Thoracic aorta (tissue), 2 donors: ENCODE measurements at regions not wholly inside any gene's neighbourhood (a gene's known extent, or its start where the extent isn't known, plus 50 kb on each side); places are given as distances from the start of the nearest gene placed in this dataset.

Source experiments
- ATAC-seq: fragments of 150-250 bp; one replicate; pipeline ENCODE4 v1.8.0; 2017; ENCODE audit warnings: low read depth; ENCODE audit not compliant: insufficient number of reproducible peaks, low FRiP score
- DNase-seq: peaks from one replicate; pipeline ENCODE4 v3.0.0-alpha.2; 2020; ENCODE audit warnings: low spot score
- H3K27ac ChIP-seq, 2 donors: fragments of 200-600 bp; sonication (generic); 1 replicate in 1 of 2; 2 replicates in 1 of 2; pipeline ENCODE4 v1.5.1; 2016; ENCODE audit warnings: mild to moderate bottlenecking in 2 of 2, moderate library complexity in 2 of 2
- H3K27me3 ChIP-seq: fragments of 200-600 bp; sonication (generic); replicated peaks from 2 replicates; pipeline ENCODE4 v1.6.0; 2016; ENCODE audit warnings: mild to moderate bottlenecking; ENCODE audit not compliant: insufficient read depth
- H3K36me3 ChIP-seq: fragments of 200-600 bp; sonication (generic); one replicate; pipeline ENCODE4 v1.5.1; 2016
- H3K4me1 ChIP-seq, 2 donors: fragments of 200-600 bp; sonication (generic); 1 replicate in 1 of 2; 2 replicates in 1 of 2; pipeline versions ENCODE4 v1.5.1 to v1.6.0; 2016; ENCODE audit warnings: low read depth in 2 of 2, mild to moderate bottlenecking in 1 of 2; ENCODE audit not compliant: control insufficient read depth in 1 of 2
- H3K4me3 ChIP-seq: fragments of 200-600 bp; sonication (generic); 2 replicates; pipeline ENCODE4 v1.5.1; 2016; ENCODE audit warnings: mild to moderate bottlenecking
- H3K9me3 ChIP-seq: fragments of 200-600 bp; sonication (generic); 2 replicates; pipeline ENCODE4 v1.5.1; 2016
- CTCF ChIP-seq: fragments of 200-600 bp; sonication (generic); IDR thresholded peaks from one replicate; pipeline ENCODE4 v1.5.1; 2019; ENCODE audit warnings: antibody characterized with exemption

- H3K27ac ChIP-seq, result no peak overlapping the region
- ATAC-seq (no peak), DNase-seq (no peak)
- no peaks in the 10 kb centered on the region for H3K36me3 ChIP-seq
- TF ChIP-seq CTCF, result no peak
- no peaks in the 10 kb centered on the region for H3K27me3 ChIP-seq
- no peak overlapping the region for H3K4me3 ChIP-seq
- no peaks in the 10 kb centered on the region for H3K9me3 ChIP-seq
- no peaks in the 10 kb centered on the region for H3K4me1 ChIP-seq
These were observed 150.9 kb upstream of the FAM241A start for GRCh38 chr4:111994392-111994791.

GRCh38 chr4:111997785-111998184 is 147.5 kb upstream of the FAM241A start:
- H3K27me3 ChIP-seq, result no peaks in the 10 kb centered on the region
- H3K4me1 ChIP-seq, result no peaks in the 10 kb centered on the region
- no peak overlapping the region for H3K4me3 ChIP-seq
- H3K9me3 ChIP-seq, result no peaks in the 10 kb centered on the region
- ATAC-seq (no peak), DNase-seq (no peak)
- H3K27ac ChIP-seq, result no peak overlapping the region
- H3K36me3 ChIP-seq, result no peaks in the 10 kb centered on the region
- TF ChIP-seq CTCF, result no peak

- Histone ChIP-seq H3K9me3 (no peaks in the 10 kb centered on the region), H3K36me3 (no peaks in the 10 kb centered on the region), H3K4me3 (no peak overlapping the region), H3K27me3 (no peaks in the 10 kb centered on the region), H3K27ac (no peak overlapping the region), H3K4me1 (no peaks in the 10 kb centered on the region)
- no peak for TF ChIP-seq CTCF
- DNase-seq, result no peak
- no peak for ATAC-seq
These were observed 145.5 kb upstream of the FAM241A start for GRCh38 chr4:111999801-112000200.

- H3K27ac ChIP-seq, result no peak overlapping the region
- no peak for DNase-seq
- no peaks in the 10 kb centered on the region for H3K27me3 ChIP-seq
- ATAC-seq, result no peak
- H3K4me3 ChIP-seq, result no peak overlapping the region
- H3K36me3 ChIP-seq, result no peaks in the 10 kb centered on the region
- no peak for TF ChIP-seq CTCF
- no peaks in the 10 kb centered on the region for H3K4me1 ChIP-seq
- no peaks in the 10 kb centered on the region for H3K9me3 ChIP-seq
These were observed 144.2 kb upstream of the FAM241A start for GRCh38 chr4:112001041-112001440.

GRCh38 chr4:112002248-112002661 is 143.0 kb upstream of the FAM241A start:
- Histone ChIP-seq H3K4me3 (no peak overlapping the region), H3K27ac (no peak overlapping the region), H3K36me3 (no peaks in the 10 kb centered on the region)

More at GRCh38 chr4:112002248-112002661, 143.0 kb upstream of the FAM241A start:
- Histone ChIP-seq H3K4me1 (no peaks in the 10 kb centered on the region), H3K9me3 (no peaks in the 10 kb centered on the region), H3K27me3 (no peaks in the 10 kb centered on the region)
- no peak for TF ChIP-seq CTCF
- ATAC-seq (no peak), DNase-seq (no peak)
